ENCODE measurements at regions not wholly inside any gene's neighbourhood (a gene's known extent, or its start where the extent isn't known, plus 50 kb on each side); places are given as distances from the start of the nearest gene placed in this dataset.

DNA sequence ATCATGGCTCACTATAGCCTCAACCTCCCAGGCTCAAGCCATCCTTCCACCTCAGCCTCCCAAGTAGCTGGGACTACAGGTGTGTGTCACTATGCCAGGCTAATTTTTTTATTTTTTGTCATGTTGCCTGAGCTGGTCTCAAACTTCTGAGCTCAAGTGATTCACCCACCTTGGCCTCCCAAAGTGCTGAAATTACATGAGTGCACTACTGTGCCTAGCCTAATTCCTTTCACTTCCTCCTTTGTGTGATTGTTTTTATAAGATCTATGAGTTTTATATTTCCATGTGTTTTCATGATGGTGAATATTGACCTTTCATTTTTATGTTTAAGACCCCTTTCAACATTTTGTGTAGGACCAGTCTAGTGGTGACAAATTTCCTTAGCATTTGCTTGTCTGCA is 55.2 kb upstream of the IL12B start:
- no peak overlapping the region for H3K4me3 ChIP-seq (ENCODE audit: low read depth, low read length)

DNA sequence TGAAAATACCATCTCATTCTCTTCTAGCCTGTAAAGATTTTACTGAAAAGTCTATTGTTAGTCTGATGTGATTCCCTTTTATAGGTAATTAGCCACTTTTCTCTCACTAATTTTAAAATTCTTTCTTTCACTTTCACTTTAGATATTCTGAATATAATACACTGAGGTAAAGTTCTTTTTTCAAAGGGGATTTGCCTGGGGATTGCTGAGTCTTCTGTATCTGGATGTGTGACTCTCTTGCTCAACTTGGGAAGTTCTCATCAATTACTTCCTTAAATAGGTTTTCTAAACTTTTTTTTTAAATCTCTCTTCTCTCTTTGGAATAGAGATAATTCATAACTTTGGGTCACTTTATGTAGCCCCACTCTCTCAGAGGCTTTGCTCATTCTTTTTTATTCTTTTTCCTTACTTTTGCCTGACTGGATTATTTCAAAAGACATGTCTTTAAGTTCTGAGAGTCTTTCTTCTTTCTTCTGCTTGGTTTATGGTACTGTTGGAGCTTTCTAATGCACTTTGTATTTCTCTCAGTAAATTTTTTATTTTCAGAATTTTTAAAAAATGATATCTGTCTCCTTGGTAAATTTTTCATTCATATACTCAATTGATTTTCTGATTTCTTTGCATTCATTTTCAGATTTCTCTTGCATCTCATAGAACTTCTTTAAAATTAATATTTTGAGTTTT is 55.9 kb upstream of the IL12B start:
- no peak for DNase-seq (ENCODE audit: low read depth)
- no peak overlapping the region for H3K4me3 ChIP-seq (ENCODE audit: low read depth, low read length)

More for the DNA sequence above, 55.2 kb upstream of the IL12B start:
- no peak for DNase-seq (ENCODE audit: low read depth)

DNA sequence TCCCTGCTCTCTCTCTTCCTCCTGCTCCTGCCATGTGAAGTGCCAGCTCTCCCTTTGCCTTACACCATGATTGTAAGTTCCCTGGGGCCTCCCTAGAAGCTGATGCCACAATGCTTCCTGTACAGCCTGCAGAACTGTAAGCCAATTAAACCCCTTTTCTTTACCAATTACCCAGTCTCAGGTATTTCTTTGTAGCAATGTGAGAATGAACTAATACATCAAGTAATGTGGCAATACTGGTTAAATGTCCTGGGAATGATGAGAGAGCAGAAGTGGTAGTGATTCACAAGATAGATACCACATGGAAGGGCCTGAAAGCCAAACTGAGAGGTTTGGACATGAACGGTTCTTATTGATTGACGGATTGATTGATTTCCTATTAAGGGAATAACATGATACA is 62.6 kb upstream of the IL12B start:
- H3K4me3 ChIP-seq (ENCODE audit: low read depth, low read length), result no peak overlapping the region
- no peak for DNase-seq (ENCODE audit: low read depth)

DNA sequence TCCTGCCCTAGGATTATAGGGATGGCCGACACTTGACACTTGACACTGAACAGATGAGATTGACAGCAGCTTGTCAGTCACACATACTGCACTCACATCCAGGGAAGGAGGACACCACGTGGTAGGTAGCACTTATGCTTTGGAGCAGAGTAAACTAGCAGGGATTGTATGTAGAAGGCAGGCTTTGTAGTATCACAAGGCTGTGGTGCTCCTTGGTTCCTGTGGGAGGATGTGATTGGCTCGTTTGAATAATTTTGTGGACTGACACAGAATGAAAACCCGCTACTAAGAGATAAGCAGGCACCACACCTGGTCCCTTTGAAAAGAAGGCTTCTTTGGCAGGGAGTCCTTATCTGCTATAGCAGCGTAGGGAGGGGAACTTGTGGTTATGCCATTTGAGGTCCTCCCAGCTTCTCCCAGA is 63.6 kb upstream of the IL12B start:
- DNase-seq (ENCODE audit: low read depth), result no peak
- H3K4me3 ChIP-seq (ENCODE audit: low read depth, low read length), result no peak overlapping the region

DNA sequence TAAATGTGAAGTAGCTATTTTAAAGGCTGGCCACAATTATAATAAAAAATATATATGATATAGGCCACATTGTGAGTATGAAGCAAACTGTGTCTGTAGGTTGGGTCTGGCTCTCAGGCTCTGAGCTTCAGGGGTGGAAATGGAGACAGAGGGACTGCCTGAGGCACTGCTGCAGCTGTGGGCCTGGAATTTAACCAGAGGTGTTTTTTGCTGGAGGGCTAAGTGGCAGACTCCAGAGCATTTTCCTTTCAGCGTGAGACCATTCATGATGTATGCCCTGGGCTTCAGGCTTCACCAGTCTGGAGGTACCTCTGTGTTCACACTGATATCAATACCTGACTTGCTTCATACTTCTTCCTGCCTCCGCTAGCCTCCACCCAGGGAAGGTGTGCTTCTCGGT is 64.9 kb upstream of the IL12B start:
- no peak for DNase-seq (ENCODE audit: low read depth)
- no peak overlapping the region for H3K4me3 ChIP-seq (ENCODE audit: low read depth, low read length)

DNA sequence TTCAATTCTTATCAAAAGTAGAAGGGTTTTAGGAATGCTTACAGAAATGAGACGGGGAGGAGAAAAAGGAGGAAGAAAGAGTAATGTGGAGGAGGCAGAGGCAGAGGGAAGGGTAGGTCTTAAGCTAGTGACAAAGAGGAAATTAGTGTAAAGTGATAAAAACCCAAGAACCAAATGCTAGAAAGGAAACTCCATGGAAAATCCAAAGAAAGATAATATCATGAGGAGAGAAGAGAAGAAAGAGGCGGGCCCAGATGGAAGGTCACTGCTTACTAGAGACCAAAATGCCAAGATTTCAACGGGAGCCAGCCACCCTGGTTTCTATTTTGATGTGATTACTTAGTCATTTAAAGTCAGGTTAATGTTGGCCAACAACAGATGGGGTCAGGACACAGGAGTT is 68.6 kb upstream of the IL12B start:
- DNase-seq (ENCODE audit: low read depth), result no peak
- no peak overlapping the region for H3K4me3 ChIP-seq (ENCODE audit: low read depth, low read length)

DNA sequence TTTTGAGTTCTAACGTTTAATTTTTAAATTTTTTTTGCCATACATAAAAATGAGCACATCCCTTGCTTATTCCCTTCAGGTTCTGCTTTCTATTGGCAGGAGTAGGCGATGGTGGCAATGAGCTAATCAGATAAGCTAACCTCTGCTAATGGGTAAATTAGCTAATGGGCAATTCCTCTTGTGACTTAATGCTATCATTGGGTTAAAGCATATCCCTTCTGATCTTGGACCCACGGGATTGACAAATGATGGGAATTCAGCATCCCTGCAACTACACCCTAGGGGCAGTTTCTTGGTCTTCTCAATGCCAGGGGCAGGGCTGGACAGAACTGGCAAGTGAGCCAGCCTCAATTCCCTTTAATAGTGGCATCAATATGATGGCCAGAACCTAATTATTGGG is 70.2 kb upstream of the IL12B start:
- H3K4me3 ChIP-seq (ENCODE audit: low read depth, low read length), result no peak overlapping the region
- DNase-seq (ENCODE audit: low read depth), result no peak

DNA sequence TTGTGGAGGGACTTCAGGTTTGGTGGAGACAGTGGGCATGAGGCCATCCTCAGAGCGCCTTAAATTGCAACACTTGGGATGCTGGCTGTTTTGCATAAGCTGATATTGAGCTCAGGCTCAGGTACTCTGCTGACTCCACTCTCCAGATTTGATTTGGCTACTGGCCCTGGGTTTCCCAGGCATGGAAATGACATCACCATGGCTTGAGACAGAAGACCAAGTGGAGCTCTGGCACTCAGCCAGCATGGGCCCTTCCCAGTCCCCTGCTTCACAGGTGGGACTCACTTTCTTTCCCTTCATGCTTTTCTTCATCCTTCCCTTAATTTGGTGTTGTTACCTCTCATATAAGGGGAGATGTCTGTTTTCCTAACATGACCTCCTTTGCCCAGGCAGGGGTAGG is 72.0 kb upstream of the IL12B start:
- H3K4me3 ChIP-seq (ENCODE audit: low read depth, low read length), result no peak overlapping the region
- no peak for DNase-seq (ENCODE audit: low read depth)

DNA sequence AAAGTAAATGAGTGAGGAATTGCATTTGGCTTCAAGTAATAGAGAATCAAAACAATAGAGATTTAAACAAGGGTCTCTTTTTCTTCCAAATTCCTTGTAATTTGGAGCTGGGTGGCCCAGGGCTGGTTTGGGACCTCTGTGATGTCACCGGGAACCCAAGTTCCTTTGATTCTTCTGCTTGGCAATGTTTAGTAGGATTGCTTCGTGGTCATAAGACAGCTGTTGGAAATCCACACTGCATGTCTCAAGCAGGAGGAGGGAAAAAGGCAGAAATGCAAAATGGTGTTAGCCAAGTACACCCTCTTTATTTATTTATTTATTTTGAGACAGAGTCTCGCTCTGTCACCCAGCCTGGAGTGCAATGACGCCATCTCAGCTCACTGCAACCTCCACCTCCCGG is 72.6 kb upstream of the IL12B start:
- H3K4me3 ChIP-seq (ENCODE audit: low read depth, low read length), result no peak overlapping the region
- no peak for DNase-seq (ENCODE audit: low read depth)

DNA sequence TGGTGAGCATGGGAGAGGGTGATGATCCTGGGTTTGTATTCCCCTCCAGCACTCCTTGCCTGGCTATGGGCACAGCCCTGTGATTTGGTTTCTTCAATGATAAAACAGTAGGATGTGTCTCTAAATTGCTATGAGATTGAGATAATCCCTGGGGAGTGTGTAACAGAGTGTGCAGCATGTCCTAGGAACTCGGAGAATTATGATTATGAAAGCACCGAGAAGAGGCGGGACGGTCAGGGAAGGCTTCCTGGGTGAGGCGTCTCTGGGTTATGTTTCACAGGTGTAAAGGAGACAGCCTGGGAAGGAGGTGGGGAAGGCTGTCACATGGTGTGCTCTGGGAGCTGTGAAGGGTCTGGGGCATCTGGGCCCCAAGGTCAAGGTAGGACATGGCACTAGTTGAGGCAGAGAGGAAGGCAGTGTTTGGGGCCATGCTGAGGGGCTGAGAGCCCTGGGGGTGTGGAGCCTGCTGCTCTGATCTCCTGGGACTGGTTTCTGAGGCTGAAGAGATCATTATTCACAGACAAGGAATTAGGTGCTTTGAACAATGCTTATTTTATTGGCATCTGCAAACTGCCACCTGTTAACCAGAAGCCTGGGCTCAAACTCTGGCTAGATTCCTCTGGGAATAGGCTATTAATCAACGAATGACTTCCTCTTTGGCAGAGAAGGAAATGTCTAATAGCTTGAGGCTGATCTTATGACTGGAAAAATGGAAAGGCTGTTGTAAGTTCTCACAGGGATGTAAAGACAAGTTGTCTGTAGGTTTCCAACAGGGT is 73.8 kb upstream of the IL12B start:
- no peak for DNase-seq (ENCODE audit: low read depth)
- no peak overlapping the region for H3K4me3 ChIP-seq (ENCODE audit: low read depth, low read length)

DNA sequence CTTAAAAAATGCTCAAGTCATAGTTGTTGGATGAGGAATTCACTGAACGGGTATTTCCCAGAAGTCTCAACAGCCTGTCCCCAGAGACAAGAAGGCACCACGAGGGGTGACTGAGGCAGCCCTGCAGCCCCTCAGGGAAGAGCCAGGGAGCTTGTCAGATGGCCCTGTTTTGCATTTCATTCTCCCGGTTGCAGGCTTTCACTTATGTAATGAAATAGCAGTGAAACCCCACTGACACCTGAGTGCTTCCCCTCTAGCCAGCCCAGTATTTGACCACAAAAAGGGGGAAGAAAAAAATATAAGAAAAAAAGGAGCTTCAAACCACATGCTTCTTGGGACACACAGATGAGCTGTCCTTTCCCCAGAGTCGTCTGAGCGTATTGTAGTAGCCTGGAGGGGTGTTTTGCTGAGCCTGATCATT is 75.3 kb upstream of the IL12B start:
- DNase-seq (ENCODE audit: low read depth), result no peak
- no peak overlapping the region for H3K4me3 ChIP-seq (ENCODE audit: low read depth, low read length)

DNA sequence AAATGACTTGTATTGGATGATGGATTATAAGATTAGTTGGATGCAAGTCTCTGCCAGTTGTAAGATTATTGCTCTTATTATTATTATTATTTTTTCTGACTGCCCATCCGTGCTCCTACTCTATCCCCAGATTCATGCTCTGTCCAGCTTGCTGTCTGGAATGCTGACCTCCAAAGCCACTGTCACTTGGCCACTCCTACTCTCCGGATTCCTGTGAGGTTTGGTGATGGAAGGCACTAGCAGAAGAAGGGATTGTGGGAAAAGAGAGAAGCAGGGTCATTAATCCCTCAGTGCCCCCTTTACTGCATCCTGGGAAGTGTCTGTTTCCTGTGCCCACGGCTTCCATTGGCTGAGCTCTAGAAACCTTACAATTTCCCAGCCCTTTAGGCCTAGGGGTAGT is 76.3 kb upstream of the IL12B start:
- no peak overlapping the region for H3K4me3 ChIP-seq (ENCODE audit: low read depth, low read length)
- DNase-seq (ENCODE audit: low read depth), result no peak

DNA sequence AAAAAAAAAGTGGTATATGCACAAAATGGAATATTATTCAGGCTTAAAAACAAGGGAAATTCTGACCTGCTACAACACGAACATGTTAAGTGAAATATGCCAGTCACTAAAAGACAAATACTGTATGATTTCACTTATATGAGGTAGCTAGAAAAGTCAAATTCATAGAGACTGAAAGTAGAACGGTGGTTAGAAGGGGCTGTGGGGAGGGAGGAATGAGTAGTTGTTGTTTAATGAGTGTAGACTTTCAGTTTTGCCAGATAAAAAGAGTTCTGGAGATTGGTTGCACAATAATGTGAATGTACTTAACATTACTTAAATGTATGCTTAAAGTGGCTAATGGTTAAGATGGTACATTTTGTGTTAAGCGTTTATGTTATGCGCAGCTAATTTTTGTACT is 79.5 kb upstream of the IL12B start:
- no peak for DNase-seq (ENCODE audit: low read depth)
- no peak overlapping the region for H3K4me3 ChIP-seq (ENCODE audit: low read depth, low read length)

DNA sequence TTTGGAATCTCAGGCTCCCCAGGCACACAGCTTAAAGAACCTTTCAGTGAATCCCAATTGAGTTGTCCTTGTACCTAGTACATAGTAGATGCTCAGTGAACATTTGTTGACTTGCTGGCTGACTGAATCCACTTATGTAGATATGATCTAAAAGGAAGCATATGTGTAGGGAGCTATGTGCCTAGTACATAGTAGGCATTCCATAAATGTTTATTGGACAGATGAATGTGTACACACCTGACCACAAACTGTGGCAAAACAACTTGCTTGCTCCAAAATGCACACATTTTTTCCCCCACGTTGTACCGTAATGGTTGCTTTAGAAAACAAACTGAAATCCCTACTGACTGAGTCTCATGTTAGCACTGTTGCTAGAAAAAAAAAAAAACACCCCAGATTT is 80.2 kb upstream of the IL12B start:
- no peak for DNase-seq (ENCODE audit: low read depth)
- H3K4me3 ChIP-seq (ENCODE audit: low read depth, low read length), result no peak overlapping the region

DNA sequence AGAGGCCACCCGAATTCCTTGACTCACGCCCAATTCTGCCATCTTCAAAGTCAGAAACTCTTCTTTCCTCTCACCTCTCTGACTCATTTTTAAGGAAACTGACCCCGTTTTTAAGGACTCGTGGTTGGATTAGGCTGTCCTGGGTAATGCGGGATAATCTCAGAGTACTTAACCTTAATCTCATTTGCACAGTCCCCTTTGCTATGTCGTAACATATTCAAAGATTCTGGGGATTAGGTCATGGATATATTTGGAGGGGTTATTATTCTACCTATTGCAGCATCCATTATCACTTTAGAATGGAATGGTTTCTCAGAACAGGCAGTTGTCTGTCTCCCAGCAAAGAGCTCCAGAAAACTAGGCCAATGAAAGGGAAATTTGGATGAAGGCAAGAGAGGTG is 80.8 kb upstream of the IL12B start:
- DNase-seq (ENCODE audit: low read depth), result no peak
- H3K4me3 ChIP-seq (ENCODE audit: low read depth, low read length), result no peak overlapping the region

DNA sequence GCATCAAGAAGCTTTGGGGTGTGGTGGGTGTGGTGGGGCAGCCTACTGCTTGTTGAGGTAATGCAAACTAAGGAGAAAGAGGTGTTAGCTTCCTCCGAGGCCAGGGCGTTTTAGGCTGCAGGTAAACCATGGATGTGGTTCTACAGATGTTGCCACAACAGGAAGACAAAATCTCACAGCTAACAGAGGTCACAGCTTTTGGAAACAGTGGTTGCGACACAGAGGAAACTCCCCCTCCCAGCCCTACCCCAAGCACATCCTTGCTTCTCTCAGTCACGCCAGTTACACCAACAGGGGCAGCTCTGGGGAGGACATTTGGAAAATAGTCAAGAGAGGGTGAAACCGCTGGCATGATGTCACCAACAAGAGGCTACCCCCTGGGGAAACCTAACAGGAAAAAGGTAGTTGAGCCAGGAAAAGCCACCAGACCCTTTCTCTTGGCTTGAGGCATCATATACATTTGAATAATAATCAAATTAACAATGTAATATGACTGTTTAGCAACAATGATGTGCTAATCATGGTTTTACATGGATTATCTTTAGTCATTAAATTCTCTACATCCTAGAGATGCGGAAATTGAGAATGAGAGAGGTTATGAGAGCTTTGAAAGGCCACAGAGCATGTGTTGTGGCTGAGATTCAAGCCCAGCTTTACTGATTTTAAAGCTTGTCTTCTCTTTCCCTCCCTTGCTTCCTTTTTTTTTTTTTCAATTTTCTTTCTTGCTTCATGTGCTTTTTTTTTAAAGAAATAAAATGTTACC is 82.2 kb upstream of the IL12B start:
- H3K4me3 ChIP-seq (ENCODE audit: low read depth, low read length), result no peak overlapping the region
- DNase-seq (ENCODE audit: low read depth), result no peak

DNA sequence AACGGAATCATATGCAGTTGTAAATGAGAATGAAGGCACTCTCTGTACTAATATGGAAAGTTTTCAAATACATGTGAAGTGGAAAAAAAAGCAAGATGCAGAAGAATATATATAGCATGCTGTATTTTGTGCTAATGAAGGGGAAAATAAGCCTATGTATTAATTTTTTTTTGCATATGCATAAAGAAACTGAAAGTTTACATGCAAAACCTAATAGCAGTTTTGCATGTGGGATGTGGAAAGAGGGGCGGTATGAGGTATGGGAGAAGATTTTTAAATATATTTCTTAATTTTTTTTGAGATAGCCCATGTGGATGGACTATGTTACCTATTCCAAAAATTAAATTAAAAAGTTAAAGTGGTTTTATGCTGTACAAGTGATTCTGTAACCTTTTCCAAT is 83.7 kb upstream of the IL12B start:
- DNase-seq (ENCODE audit: low read depth), result no peak
- no peak overlapping the region for H3K4me3 ChIP-seq (ENCODE audit: low read depth, low read length)

DNA sequence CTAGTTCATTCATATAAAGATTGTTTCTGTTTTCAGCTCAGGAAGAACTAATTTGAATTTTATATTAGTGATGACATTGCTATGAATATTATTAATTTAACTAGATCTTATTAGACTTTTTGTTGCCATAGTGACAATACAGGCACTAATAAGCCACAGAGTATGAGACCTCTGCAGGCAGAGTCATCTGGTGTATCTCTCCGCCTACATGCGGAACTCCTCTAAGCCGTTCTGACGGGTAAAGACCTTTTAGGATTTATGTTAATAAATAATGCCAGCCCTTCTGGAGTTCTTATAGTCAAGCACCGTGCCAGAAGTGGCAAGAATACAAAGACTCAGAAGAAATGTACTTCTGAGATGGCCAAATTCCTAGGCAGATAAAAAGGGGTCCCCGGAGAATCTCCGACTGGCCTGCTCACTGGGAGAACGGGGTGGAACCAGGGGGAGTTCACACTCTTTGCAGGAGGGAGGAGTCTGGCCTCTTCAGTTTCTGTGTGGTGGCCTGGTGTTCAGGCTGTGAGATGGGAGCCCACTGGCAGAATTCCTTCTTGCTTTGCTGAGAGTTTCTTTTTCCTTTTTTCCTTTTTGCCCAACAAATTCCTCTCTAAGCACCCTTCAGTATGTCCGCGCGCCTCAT is 85.1 kb upstream of the IL12B start:
- H3K4me3 ChIP-seq (ENCODE audit: low read depth, low read length), result no peak overlapping the region
- no peak for DNase-seq (ENCODE audit: low read depth)

DNA sequence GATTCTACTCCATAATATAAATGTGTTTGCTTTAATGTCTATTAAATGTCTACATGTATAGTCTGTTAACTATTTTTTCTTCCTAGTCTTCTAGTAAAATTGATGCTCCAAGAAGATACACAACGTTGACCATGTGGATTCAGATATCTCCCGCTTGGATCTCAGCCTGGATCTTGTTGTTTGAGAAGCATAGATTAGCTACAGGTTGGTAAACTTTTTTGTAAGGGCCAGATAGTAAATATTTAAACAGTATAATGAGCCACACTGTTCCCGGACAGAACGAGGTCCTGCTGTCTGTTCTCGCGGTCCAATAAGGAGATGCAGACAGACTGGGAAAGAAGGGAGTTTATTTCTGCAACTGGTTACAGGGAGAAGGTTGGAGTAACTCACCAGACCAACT is 86.2 kb upstream of the IL12B start:
- no peak for DNase-seq (ENCODE audit: low read depth)
- no peak overlapping the region for H3K4me3 ChIP-seq (ENCODE audit: low read depth, low read length)

DNA sequence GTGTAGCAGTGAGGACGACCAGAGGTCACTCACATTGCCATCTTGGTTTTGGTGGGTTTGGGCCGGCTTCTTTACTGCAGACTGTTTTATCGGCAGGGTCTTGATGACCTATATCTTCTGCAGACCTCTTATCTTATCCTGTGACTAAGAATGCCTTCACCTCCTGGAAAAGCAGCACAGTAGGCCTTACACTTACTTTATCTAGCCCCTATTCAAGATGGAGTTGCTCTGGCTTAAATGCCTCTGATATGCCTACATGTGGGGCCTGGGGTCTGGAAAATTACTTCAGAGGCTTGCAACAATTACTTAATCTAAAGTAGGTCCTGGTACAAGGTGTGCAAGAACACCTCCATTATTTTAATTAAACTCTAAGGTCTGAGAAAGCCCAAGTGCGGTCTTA is 86.9 kb upstream of the IL12B start:
- H3K4me3 ChIP-seq (ENCODE audit: low read depth, low read length), result no peak overlapping the region

More for the DNA sequence above, 86.9 kb upstream of the IL12B start:
- no peak for DNase-seq (ENCODE audit: low read depth)
